ENCODE measurements at regions not wholly inside any gene's neighbourhood (a gene's known extent, or its start where the extent isn't known, plus 50 kb on each side); places are given as distances from the start of the nearest gene placed in this dataset.
"Not testable (repeated sequence)": the region's sequence is repeated elsewhere in the genome, so short reads cannot be mapped to it uniquely, and the experiment has no call there.

DNA sequence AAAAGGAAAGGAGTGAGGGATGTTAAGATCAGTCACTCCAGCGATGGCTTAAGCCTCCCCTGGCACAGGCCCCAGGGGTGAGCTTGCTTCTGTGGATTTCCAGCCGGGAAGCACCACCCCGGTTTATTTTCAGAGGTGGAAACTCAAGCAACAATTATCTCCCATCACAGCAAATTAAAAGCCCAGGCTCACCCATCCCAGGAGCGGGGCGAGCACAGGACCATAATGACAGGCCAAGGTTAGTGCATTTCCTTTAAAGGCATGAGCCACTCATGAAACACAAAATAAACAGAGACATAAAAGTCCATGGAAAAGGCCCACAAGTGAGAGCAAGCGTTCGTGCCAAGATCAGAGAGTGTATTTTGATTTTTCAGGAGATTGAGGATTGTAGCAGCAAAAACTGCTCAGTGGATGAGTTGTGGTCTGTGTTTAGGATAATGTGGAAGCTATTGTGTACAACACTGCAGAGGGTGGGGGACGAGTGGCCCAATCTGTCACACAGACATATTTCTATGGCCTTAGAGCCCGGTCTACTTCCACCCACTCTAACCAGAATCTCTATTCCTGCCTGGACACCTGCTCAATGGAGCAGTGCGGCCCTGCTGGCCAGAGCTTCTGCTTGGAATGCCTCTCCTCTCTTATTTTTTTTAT, 111.4 kb upstream of the CDC42EP3 start:
- DNase-seq: peak; percentile 47

DNA sequence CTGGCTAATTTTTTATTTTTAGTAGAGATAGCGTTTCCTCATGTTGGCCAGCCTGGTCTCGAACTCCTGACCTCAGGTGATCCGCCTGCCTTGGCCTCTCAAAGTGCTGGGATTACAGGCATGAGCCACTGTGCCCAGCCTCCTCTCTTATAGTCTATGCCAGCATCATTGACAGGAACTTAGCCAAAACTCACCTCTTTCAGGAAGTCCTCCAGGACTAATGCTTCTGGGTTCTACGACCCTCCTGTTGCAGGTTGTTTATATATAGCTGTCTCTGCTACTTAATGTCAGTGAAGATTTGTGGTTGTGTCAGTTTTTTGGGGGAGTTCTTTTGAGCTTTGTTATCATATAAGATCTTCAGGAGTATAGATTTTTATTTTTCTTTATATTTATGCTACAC, 112.1 kb upstream of the CDC42EP3 start:
- no peak for DNase-seq

DNA sequence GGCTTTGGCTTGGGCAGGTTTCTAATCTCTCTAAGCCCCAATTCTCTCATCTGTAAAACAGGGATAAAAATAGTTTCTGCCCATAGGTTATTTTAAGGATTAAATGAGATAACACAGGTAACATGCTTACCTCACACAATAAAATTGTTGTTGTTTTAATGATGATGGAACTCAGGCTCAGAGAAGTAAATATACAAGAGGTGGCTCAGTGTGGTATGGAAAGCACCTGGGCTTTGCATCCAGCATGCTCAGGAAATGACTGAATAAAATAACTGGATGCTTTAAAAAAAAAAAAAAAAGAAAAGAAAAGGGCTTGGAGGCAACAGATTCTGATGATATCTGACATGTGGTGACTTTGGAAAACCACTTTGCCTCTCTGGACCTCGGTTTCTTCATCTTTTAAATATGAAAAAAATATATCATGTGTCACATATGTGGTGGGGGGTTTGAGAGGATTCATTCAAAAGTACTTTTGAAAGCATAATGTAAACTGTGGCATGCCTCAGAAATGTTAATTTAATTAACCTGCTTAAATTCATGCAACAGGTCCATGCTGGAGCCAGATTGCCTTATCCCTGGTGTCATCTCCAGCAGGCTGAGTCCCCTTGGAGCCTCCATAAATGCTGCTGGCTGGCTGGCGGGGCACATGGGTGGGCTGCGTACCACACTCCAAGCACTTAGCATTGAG, 112.8 kb upstream of the CDC42EP3 start:
- DNase-seq: no peak

DNA sequence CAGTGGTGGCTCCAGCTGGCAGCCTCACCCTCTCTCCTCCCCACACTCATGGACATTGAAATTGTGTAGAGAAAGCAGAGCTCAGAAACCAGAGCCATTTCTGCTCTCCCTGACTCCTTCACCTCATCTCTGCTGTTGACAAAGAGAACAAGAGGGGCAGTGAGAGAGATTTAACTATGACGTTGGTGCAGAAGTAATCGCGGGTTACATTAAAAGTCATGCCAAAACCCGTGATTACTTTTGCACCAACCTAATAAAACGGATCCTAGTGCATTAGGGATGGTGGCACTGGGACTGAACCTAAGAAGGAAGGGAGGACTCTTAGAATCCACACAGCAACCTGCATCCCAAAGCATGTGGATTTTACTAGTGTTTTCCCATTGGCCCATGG, 113.3 kb upstream of the CDC42EP3 start:
- DNase-seq: peak; percentile 71

DNA sequence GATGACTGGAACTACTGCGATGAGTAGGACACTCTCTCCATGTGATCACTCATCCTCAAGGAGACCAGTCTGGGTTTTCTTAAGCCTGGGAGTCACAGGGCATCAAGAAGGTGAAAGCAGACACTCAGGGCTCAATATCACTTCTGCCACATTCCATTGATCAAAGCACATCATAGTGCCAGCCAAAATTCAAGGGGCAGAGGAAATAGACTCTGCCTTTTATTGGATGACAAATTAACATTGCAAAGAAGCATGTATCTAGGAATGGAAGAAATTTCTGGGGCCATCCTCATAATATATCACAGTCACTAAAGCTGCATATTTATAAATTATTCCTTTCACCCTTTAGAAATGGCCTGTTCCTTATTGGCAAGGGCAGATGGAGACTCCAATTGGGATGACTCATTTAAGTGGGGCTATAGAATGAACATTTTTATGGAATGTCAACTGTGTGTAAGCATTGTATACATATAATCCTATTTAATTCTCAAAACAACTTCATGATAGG, 114.8 kb upstream of the CDC42EP3 start:
- no peak for DNase-seq

DNA sequence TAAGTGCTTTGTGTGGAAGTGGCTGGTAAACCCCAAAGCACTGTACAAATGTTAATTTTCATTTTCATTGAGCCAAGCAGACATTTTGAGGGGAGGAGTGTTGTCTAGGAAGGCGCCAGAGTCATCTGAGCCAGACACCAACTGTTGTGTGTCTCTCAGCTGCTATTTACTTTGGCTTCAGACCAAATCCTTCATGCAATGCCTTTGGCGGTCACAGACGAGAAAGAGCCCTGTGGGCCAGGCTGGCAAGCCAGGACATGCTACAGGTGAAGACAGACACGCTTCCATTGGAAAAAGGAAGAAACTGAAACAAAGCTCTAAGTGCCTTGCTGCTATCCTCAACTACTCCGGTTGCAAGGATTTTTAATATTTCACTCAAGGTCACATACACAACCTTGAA, 115.4 kb upstream of the CDC42EP3 start:
- peak; percentile 79 for DNase-seq

DNA sequence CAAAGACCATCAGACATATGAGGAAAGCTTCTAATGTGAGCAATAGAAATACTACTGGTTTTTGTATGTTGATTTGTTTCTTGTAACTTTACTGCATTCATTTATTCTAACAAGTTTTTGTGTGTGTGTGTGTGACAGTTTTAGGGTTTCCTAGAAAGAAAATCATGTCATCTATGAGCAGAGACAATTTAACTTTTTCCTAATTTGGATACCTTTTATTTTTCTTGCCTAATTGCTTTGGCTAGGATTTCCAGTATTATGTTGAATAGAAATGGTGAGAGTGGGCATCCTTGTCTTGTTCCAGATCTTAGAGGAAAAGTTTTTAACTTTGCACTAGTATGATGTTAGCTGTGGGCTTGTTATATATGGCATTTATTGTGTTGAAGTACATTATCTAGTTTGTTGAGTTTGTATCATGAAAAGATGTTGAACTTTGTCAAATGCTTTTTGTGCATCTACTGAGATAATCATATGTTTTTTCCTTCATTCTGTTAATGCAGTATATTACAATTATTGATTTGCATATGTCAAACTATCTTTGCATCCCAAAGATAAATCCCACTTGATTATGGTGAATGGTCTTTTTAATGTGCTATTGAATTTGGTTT, 117.3 kb upstream of the CDC42EP3 start:
- no peak for DNase-seq

DNA sequence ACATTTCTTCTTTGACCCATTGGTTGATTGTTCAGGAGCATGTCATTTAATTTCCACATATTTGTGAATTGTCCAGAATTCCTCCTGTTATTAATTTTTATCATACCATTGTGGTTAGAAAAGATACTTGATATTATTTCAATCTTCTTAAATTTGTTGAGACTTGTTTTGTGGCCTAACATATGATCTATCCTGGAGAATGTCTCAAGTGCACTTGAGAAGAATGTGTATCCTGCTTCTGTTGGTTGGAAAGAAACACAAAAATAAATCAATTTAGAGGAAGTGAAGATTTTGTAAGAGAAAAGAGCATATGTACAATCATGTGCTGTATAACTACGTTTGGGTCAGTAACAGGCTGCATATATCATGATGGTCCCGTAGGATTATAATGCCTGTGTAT, 118.6 kb upstream of the CDC42EP3 start:
- DNase-seq: no peak

DNA sequence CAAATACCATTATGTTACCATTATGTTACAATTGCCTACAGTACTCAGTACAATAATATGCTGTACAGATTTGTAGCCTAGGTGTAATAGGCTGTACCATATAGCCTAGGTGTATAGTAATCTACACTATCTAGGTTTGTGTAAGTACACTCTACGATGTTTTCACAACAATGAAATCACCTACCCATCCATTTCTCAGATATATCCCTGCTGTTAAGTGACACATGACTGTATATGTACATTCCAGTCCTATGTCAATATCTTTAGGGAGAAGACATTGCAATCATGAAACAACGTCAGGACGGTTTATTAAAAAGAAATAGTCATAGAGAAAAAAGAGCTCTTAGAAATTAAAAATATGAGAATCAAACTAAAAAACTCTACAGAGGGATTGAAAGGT, 119.0 kb upstream of the CDC42EP3 start:
- no peak for DNase-seq

DNA sequence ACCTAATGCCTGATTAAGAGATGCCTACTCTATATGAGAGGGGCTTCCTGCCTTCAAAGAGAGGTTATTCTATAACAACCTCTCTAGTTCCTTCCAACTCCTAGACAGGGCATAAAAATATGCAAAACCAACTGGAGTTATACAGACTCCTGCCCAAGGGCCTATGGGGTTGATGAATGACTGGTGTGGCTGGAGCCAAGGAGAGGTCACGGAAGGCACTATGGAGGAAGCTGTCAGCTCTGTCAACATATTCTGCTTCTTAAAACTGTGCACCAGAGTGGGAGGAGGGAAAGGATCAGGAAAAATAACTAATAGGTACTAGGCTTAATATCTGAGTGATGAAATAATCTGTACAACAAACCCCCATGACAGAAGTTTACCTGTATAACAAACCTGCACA, 120.9 kb upstream of the CDC42EP3 start:
- no peak for DNase-seq

DNA sequence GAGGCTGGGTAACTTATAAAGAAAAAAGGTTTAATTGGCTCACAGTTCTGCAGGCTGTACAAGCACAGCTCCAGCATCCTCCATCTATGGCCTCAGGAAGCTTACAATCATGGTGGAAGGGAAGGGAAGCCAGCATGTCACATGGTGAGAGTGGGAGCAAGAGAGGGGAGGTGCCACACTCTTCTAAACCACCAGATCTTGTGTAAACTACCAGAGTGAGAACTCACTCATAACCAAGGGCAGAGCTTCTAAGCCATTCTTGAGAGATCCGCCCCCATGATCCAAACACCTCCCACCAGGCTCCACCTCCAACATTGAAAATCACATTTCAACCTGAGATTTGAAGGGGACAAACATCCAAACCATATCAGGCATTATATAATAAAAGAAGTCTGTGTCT, 121.6 kb upstream of the CDC42EP3 start:
- DNase-seq: no peak

DNA sequence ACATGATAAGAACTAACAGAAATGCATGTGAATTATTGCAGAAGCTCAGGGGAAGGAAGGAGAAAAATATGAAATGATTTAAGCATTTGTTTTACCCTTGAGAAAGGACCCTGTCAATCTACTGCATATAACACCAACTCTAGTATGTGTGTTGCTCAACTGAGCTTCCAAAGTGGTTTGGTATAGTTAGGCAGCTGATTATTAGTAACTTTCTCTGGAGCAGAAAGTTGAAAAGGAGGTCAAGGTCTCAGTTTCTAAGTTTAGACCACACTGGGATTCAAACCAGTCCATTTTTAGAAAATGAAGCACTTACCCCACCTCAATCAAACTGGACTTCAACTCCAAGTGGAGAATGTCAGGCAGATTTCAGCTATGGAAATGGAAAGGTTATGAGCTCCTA, 123.3 kb upstream of the CDC42EP3 start:
- DNase-seq: no peak

DNA sequence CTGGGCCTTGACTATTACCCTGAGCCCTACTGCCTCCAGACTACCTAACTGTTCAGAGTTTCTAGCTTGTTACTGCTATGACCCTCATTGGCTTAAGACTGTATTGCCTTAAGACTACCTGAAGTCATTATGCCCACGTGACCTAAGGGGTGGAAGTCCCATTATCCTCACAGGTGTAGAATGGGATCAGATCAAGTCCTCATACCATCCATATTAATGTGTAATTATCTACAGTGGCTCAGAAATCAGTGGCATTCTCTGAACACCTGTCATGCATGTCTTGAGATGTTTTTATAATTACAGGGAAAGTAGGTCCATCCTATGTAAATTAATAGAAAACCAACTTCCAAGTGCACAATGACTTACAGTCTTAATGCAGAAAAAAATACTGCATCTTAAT, 124.0 kb upstream of the CDC42EP3 start:
- no peak for DNase-seq

DNA sequence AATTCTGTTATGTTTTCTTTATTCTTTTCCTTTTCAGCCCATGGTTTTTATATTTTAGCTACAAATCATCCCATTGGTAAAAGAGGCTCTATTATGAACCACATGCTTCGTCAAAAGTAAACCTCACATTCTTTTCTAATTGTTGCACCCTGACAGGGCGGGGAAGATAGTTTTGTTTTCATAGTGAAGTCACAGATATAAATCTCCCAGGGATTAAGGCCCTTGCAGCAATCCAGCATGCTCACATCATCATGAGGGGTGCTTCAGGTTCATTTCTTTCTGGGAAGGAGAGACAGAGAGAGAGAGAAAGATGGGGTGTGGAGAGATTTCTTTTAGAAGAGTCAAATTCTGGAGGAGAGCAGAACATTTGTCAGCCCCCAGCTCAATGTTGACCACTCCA, 124.5 kb upstream of the CDC42EP3 start:
- DNase-seq: no peak

DNA sequence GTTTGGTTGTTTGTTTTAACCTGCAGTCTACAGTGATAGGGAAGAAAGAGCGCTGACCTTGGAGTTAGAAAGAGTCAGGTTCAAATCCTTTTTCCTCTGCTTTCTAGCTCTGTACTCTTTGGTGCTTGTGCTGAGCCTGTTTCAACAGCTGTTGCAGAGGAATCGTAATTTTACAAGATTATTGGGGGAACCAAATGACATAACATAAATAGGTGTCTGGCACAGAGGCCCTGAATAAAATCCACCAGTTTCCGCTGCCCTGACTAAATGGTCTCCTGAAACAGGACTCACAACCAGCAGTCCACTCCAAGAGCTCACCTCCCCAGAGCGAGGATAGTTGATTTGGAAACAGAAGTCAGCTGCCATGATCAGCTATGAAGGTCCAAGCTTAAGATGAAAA, 125.0 kb upstream of the CDC42EP3 start:
- no peak for DNase-seq

DNA sequence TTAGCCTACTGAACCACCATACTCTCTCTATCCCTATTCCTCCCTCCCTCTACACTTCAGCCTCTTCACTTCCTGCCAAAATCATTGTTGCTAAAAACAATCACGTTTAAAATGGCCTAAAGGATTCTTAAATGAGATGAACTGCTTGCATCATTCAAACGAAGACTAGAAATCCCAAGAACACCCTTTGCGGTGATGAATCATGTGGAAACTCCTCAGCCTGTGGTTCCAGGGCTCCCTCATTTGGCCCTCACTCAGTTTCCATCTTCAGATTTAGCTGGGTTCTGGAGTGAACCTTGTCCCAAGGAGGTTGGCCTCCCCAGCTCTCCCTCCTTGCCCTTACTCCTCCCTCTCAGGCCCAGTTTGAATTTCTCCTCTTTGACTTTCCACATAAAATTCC, 125.6 kb upstream of the CDC42EP3 start:
- no peak for DNase-seq

DNA sequence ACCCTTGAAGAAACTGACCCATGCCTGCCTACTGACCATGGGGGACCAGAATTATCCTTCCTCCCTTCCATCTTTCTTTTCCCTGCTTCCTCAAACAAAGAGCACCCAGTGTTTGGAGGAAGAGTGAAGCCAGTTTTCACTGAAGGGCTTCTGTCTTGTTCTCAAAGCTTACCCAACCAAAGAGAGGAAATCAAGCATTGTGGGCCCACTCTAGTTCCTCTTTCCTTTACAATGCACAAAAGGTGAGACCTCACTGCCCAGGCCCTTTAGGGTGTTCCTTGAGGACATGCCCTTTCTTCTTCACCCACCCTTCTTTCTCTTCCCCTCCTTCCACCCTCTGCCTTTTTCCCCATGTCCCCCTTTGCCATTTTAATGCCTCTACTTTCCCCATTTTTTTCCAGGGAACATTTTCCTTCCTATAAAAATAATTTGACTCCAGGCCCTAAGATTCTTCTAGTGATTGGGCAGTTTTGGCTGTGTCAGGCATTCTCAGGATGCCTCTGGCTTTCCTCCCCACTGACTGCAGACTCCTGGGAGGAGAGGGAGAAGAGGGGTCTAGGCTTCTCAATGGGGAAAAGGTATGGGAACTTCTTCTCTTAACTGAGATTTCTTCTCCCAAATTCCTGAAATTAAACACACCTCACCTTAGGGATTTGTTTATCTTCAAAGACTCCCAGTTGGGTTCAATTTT, 126.6 kb upstream of the RMDN2 start:
- DNase-seq: no peak

DNA sequence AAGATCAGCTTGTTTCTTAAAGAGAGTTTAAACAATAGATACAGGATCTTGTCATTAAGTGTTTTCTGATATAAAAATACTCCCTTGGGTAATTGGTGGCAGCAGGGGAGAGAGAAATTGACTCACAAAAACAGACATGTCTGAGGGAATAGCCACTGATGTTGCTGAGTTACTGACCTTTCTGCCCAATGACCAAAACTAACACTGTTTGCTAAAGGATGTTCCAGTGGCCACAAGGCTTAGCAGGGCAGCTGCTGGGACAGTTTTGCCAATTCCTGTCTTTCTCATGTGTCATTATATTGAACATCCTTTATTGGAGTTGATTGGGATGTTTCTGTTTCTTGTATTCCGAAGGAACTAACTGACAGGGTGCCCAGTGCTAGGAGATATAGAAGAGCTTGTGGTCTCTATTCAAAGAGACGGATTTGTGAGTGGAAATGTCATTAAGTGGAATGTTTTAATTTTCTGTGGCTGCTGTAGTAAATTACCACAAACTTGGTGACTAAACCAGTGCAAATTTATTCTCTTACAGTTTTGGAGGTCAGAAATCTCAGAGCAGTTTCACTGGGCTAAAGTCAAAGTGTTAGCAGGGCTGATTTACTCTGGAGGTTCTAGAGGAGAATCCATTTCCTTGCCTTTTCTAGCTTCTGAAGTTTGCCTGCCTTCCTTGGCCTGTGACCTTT, 124.8 kb upstream of the RMDN2 start:
- no peak for DNase-seq

DNA sequence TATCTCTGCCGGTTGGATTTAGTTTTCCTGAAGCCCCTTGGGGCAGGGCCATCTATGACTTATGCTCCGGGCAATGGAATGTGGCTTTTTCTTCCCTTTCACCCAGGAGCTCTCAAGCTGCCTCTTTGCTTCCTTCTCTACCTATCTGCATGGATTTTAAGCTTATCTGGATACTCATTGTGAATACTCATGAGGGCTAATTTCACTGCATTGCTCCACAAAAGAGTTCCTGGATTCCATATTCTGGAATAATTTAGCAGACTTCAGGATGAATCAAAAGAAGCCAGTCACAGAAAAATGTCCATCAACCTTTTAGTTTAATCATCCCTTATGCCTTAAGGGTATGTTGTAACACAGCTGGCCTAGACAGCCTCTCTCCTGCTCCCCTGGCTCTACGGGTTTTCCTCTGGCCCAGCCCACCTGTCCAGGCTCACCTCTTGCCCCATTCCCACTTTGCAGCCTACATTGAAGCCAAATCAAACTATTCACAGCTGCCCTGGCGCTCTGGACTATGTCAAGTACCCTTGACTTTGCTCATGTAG, 122.8 kb upstream of the RMDN2 start:
- DNase-seq: peak; percentile 16

DNA sequence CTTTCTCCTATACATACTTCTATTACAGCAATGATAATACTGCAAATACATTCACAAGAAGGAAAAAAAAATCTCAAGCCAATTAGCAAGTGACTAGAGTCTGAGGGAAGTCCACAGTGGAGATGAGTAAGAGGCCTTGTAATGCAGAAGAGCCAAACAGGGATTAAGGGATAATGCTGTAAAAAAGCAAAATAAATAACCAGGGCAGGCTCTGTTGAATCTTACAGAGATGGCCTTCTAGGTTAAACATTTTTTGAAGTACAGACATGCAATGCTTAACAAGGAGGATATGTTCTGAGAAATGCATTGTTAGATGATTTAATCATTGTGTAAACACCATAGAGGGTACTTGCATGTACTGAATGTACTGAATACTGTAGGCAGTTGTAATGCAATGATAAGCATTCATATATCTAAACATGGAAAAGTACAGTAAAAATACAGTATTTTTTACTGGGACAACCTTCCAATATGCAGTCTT, 122.1 kb upstream of the RMDN2 start:
- DNase-seq: no peak

DNA sequence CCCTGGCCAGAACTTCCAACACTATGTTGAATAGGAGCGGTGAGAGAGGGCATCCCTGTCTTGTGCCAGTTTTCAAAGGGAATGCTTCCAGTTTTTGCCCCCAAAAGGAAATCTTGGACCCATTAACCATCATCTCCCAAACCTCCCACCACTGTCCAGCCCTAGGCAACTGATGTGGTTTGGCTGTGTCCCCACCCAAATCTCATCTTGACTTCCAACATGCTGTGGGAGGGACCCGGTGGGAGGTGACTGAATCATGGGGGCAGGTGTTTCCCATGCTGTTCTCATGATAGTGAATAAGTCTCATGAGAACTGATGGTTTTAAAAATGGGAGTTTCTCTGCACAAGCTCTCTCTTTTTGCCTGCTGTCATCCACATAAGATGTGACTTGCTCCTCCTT, 119.1 kb upstream of the RMDN2 start:
- not testable (repeated sequence) for DNase-seq

DNA sequence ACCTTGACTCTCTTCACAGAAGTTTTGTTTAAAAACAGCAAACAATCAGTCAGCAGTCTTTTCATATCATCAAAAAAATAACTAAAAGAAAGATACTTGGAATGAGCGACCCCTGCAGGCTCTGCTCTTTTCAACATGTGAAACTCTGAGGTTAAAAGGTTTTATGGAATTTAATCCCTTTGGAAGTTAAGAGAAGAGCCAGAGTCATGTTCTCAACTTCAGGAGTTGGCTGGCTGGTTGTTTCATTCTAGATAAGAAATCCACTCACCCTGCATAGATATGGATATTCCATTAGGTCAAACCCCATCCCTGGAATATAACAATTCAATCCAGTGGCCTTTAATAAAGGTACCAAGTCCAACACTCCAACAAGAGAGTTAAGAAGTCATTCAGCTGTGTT, 115.6 kb upstream of the RMDN2 start:
- DNase-seq: no peak

Data from NCI-H1092 treated with DMSO at 0.1 percent for 48 hours (cell line).